HG03280 (cell line): ENCODE measurements at regions not wholly inside any gene's neighbourhood (a gene's known extent, or its start where the extent isn't known, plus 50 kb on each side); places are given as distances from the start of the nearest gene placed in this dataset.

Experiments used
- ATAC-seq: cut with Tn5 transposase; IDR thresholded peaks from one replicate; pipeline ENCODE4 v1.9.1; 2021; ENCODE audit warnings: mild to moderate bottlenecking, moderate library complexity; ENCODE audit not compliant: unreplicated experiment

- ATAC-seq = peak; percentile 77
Observed at GRCh38 chr5:160508780-160509361, 87.2 kb downstream of the PTTG1 start.

- no peak for ATAC-seq
Observed at GRCh38 chr5:160511280-160511929, 89.8 kb downstream of the PTTG1 start.
